COLO668 (cell line): ENCODE measurements at regions not wholly inside any gene's neighbourhood (a gene's known extent, or its start where the extent isn't known, plus 50 kb on each side); places are given as distances from the start of the nearest gene placed in this dataset.

ENCODE experiments used
- DNase-seq: peaks from one replicate; lab custom pipeline; 2025; ENCODE audit not compliant: unreplicated experiment; lab: John Stamatoyannopoulos, UW

GRCh38 chr13:63942372-63942771 is 2526.7 kb upstream of the PCDH20 start:
- no peak for DNase-seq

- no peak for DNase-seq
Observed at GRCh38 chr13:63938851-63939250, 2523.2 kb upstream of the PCDH20 start.

- no peak for DNase-seq
Observed at GRCh38 chr13:63910511-63910910, 2494.9 kb upstream of the PCDH20 start.

GRCh38 chr13:63909726-63910375 is 2494.2 kb upstream of the PCDH20 start:
- no peak for DNase-seq

GRCh38 chr13:63902141-63902540 is 2486.5 kb upstream of the PCDH20 start:
- no peak for DNase-seq

- DNase-seq: no peak
Observed at GRCh38 chr13:63901630-63902029, 2486.0 kb upstream of the PCDH20 start.

- no peak for DNase-seq
Observed at GRCh38 chr13:63900406-63900805, 2484.8 kb upstream of the PCDH20 start.

GRCh38 chr13:63896321-63896720 is 2480.7 kb upstream of the PCDH20 start:
- no peak for DNase-seq

GRCh38 chr13:63882052-63882451 is 2466.4 kb upstream of the PCDH20 start:
- DNase-seq: no peak

GRCh38 chr13:63880705-63881104 is 2465.1 kb upstream of the PCDH20 start:
- DNase-seq: no peak

GRCh38 chr13:63873936-63874335 is 2458.3 kb upstream of the PCDH20 start:
- DNase-seq: no peak

- DNase-seq: no peak
Observed at GRCh38 chr13:63864171-63864902, 2448.7 kb upstream of the PCDH20 start.

- DNase-seq: no peak
Observed at GRCh38 chr13:63855457-63856118, 2439.9 kb upstream of the PCDH20 start.

- no peak for DNase-seq
Observed at GRCh38 chr13:63853816-63854215, 2438.2 kb upstream of the PCDH20 start.

- no peak for DNase-seq
Observed at GRCh38 chr13:63851526-63851925, 2435.9 kb upstream of the PCDH20 start.

- DNase-seq: no peak
Observed at GRCh38 chr13:63843766-63844699, 2428.4 kb upstream of the PCDH20 start.

GRCh38 chr13:63842102-63842501 is 2426.5 kb upstream of the PCDH20 start:
- no peak for DNase-seq

GRCh38 chr13:63840551-63841421 is 2425.1 kb upstream of the PCDH20 start:
- no peak for DNase-seq

GRCh38 chr13:63838366-63839110 is 2422.9 kb upstream of the PCDH20 start:
- no peak for DNase-seq
